ENCODE measurements at regions not wholly inside any gene's neighbourhood (a gene's known extent, or its start where the extent isn't known, plus 50 kb on each side); places are given as distances from the start of the nearest gene placed in this dataset.

DNA sequence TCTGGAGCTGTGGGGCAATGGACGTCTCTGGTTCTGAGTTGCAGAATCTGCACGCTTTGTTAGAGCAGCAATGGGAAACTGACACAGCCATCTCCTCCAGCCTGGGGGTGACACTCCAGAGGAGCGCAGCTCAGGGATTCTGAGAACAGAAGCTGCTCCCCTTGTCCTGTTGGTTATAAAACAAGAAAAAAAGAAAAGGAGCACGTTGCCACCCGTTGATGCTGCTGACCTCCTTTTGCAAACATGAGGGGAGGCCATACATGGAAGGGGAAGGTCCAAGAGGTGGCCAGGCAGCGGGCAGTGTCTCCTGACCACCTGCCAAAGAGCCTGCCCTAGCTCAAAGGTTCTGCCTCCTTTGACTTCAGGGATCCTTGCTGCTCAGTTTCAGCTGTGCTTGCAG is 61.0 kb downstream of the SPATA19 start (continued):
- TF ChIP-seq, protein P1, sequence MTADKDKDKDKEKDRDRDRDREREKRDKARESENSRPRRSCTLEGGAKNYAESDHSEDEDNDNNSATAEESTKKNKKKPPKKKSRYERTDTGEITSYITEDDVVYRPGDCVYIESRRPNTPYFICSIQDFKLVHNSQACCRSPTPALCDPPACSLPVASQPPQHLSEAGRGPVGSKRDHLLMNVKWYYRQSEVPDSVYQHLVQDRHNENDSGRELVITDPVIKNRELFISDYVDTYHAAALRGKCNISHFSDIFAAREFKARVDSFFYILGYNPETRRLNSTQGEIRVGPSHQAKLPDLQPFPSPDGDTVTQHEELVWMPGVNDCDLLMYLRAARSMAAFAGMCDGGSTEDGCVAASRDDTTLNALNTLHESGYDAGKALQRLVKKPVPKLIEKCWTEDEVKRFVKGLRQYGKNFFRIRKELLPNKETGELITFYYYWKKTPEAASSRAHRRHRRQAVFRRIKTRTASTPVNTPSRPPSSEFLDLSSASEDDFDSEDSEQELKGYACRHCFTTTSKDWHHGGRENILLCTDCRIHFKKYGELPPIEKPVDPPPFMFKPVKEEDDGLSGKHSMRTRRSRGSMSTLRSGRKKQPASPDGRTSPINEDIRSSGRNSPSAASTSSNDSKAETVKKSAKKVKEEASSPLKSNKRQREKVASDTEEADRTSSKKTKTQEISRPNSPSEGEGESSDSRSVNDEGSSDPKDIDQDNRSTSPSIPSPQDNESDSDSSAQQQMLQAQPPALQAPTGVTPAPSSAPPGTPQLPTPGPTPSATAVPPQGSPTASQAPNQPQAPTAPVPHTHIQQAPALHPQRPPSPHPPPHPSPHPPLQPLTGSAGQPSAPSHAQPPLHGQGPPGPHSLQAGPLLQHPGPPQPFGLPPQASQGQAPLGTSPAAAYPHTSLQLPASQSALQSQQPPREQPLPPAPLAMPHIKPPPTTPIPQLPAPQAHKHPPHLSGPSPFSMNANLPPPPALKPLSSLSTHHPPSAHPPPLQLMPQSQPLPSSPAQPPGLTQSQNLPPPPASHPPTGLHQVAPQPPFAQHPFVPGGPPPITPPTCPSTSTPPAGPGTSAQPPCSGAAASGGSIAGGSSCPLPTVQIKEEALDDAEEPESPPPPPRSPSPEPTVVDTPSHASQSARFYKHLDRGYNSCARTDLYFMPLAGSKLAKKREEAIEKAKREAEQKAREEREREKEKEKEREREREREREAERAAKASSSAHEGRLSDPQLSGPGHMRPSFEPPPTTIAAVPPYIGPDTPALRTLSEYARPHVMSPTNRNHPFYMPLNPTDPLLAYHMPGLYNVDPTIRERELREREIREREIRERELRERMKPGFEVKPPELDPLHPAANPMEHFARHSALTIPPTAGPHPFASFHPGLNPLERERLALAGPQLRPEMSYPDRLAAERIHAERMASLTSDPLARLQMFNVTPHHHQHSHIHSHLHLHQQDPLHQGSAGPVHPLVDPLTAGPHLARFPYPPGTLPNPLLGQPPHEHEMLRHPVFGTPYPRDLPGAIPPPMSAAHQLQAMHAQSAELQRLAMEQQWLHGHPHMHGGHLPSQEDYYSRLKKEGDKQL (CRISPR knock-in tag; IDR thresholded peaks at IDR 0.05; ENCODE audit: low read depth): no peak
- TF ChIP-seq ONECUT2 (CRISPR knock-in tag; IDR thresholded peaks at IDR 0.05): no peak
- TF ChIP-seq ZSCAN29 (CRISPR knock-in tag; conservative IDR thresholded peaks at IDR 0.05): no peak
- no peak for TF ChIP-seq PHF5A (CRISPR knock-in tag; IDR thresholded peaks at IDR 0.05; ENCODE audit: low read depth, unreplicated experiment)
- TF ChIP-seq, protein P2, sequence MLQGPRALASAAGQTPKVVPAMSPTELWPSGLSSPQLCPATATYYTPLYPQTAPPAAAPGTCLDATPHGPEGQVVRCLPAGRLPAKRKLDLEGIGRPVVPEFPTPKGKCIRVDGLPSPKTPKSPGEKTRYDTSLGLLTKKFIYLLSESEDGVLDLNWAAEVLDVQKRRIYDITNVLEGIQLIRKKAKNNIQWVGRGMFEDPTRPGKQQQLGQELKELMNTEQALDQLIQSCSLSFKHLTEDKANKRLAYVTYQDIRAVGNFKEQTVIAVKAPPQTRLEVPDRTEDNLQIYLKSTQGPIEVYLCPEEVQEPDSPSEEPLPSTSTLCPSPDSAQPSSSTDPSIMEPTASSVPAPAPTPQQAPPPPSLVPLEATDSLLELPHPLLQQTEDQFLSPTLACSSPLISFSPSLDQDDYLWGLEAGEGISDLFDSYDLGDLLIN (CRISPR knock-in tag; IDR thresholded peaks at IDR 0.05; ENCODE audit: borderline replicate concordance): no peak
- TF ChIP-seq CCAR2 (optimal IDR thresholded peaks at IDR 0.05; ENCODE audit: low read depth, low read length): no peak

DNA sequence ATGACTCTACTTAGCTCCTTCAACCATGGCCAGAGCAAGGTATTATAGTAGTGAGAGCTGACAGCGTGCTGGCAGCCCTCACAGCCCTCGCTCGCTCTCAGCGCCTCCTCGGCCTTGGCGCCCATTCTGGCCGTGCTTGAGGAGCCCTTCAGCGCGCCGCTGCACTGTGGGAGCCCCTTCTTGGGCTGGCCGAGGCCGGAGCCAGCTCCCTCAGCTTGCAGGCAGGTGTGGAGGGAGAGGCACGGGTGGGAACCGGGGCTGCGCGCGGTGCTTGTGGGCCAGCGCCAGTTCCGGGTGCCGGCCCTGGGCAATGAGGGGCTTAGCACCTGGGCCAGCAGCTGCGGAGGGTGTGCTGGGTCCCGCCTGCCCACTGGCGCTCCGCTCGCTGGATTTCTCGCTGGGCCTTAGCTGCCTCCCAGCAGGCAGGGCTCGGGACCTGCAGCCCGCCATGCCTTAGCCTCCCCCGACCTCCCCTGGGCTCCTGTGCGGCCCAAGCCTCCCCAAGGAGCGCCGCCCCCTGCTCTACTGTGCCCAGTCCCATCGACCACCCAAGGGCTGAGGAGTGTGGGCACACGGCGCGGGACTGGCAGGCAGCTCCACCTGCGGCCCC is 63.1 kb downstream of the SPATA19 start:
- no peak for TF ChIP-seq ONECUT2 (CRISPR knock-in tag; IDR thresholded peaks at IDR 0.05)
- no peaks in the 10 kb centered on the region for H3K9me3 ChIP-seq (ENCODE audit: low read length)
- in situ Hi-C loops (cut with HindIII; ENCODE audit: extremely low pct_ligation_motif_present, low pct_unique_long_range_greater_than_20kb): no loop called here
- no peak overlapping the region for H2AFZ ChIP-seq (ENCODE audit: low read length)
- intact Hi-C loops (cut with micrococcal nuclease; ENCODE audit: unreplicated experiment): no loop called here
- peaks cover 0 to 3% of the 10 kb centered on the region in 2 experiments; a peak in 2 of 5 replicates for H3K27me3 ChIP-seq (ENCODE audit: control insufficient read depth in 1 of 2, insufficient read depth in 2 of 2, low read length in 2 of 2)
- BruUV-seq (replicated peaks): no TSS peak
- no peaks in the 10 kb centered on the region for H3K4me1 ChIP-seq (ENCODE audit: insufficient read depth, low read length)
- no peak overlapping the region for H3K9ac ChIP-seq (ENCODE audit: insufficient read depth, low read depth, low read length)
- ChIA-PET POLR2A (no interaction called here), CTCF (ENCODE audit: low intra/inter-chr PET ratio, low total read pairs) (no interaction called here)
- no peak overlapping the region for H3K27ac ChIP-seq (ENCODE audit: extremely low read length, insufficient read depth, low read length)
- no peak for DNase-seq (ENCODE audit: low spot score)
- H3K79me2 ChIP-seq (ENCODE audit: insufficient read depth, low read length): no peaks in the 10 kb centered on the region
- H3K4me2 ChIP-seq (ENCODE audit: low read depth, low read length): no peak overlapping the region
- 29% methylated on average over 13 of the region's 37 CpGs for WGBS (ENCODE audit: low lambda C conversion rate)
- no peaks in the 10 kb centered on the region for H4K20me1 ChIP-seq (ENCODE audit: insufficient read depth, low read length)
- FAIRE-seq: no peak
- H3K4me3 ChIP-seq (replicated peaks in 1 of 3; ENCODE audit: insufficient read depth in 1 of 3, low read depth in 2 of 3, low read length in 3 of 3): no peak overlapping the region
- H3K36me3 ChIP-seq (replicated peaks in 1 of 2; ENCODE audit: control insufficient read depth in 1 of 2, insufficient read depth in 2 of 2, low read length in 2 of 2): no peaks in the 10 kb centered on the region
- no peak for ATAC-seq
